NT2/D1 (cell line): ENCODE measurements at regions not wholly inside any gene's neighbourhood (a gene's known extent, or its start where the extent isn't known, plus 50 kb on each side); places are given as distances from the start of the nearest gene placed in this dataset.

ENCODE experiments used
- YY1 ChIP-seq: IDR thresholded peaks from 2 replicates; pipeline ENCODE4 v1.6.1; 2011; ENCODE audit not compliant: insufficient read length, insufficient read depth
- ZNF274 ChIP-seq: IDR thresholded peaks from 2 replicates; pipeline ENCODE4 v1.6.1; 2011; ENCODE audit warnings: mild to moderate bottlenecking, low read depth, low read length

DNA sequence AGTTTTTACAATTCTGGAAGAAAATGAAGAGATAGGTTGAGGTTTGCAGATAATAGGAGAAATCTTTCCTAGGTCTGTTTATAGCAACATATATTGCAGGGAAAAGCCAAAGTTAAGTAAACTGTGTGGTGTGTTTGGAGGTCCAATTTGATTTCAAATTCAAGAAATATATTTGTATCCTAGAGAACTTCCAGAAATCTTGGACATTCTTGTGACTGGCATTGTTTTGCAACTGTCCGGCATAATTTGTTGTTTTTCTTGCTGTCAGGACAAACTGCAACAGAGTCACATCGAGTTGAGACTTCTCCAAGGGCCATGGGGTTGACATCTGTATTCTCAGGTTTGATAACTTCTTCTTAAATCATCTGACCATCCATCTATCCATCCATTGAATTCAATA lies 170.9 kb upstream of the ZEB2 start:
- TF ChIP-seq ZNF274, result no peak
- TF ChIP-seq YY1, result no peak
